Heart left ventricle (tissue), 16 donors: ENCODE measurements at regions not wholly inside any gene's neighbourhood (a gene's known extent, or its start where the extent isn't known, plus 50 kb on each side); places are given as distances from the start of the nearest gene placed in this dataset.

Experiments used
- ATAC-seq, 4 donors: fragments of 200-7000 bp; cut with Tn5 transposase; one replicate each; pipeline ENCODE4 v1.9.1; 2020 to 2022; ENCODE audit warnings: moderate library complexity in 4 of 4, mild to moderate bottlenecking in 3 of 4, moderate number of reproducible peaks in 1 of 4
- DNase-seq, 5 donors: peaks; one replicate each; pipeline ENCODE4 v3.0.0-alpha.2; 2020
- H3K27ac ChIP-seq, 12 donors: fragments of 200-600 bp; sonication (generic) in 4 of 12; one replicate each; pipeline versions ENCODE4 v1.5.0 to v1.8.0; 2016 to 2022; ENCODE audit warnings: mild to moderate bottlenecking in 2 of 12
- H3K27me3 ChIP-seq, 9 donors: fragments of 200-600 bp; sonication (generic) in 2 of 9; one replicate each; pipeline versions ENCODE4 v1.5.1 to v1.8.0; 2016 to 2022; ENCODE audit warnings: mild to moderate bottlenecking in 3 of 9
- H3K36me3 ChIP-seq, 9 donors: fragments of 200-600 bp; sonication (generic) in 2 of 9; one replicate each; pipeline versions ENCODE4 v1.5.0 to v1.8.0; 2018 to 2022; ENCODE audit warnings: mild to moderate bottlenecking in 2 of 9
- H3K4me1 ChIP-seq, 12 donors: fragments of 200-600 bp; sonication (generic) in 4 of 12; one replicate each; pipeline versions ENCODE4 v1.5.0 to v1.8.0; 2016 to 2022; ENCODE audit warnings: mild to moderate bottlenecking in 3 of 12
- H3K4me3 ChIP-seq, 12 donors: fragments of 200-600 bp; sonication (generic) in 4 of 12; one replicate each; pipeline versions ENCODE4 v1.5.0 to v1.8.0; 2017 to 2022; ENCODE audit warnings: mild to moderate bottlenecking in 9 of 12, moderate library complexity in 4 of 12
- H3K9me3 ChIP-seq, 12 donors: fragments of 200-600 bp; sonication (generic) in 4 of 12; one replicate each; pipeline versions ENCODE4 v1.5.0 to v1.8.0; 2016 to 2022; ENCODE audit warnings: mild to moderate bottlenecking in 1 of 12
- CTCF ChIP-seq, 12 donors: fragments of 200-600 bp; sonication (generic) in 4 of 12; IDR thresholded peaks; one replicate each; pipeline versions ENCODE4 v1.5.0 to v1.8.0; 2018 to 2022; ENCODE audit warnings: antibody characterized with exemption in 12 of 12, mild to moderate bottlenecking in 5 of 12
- POLR2A ChIP-seq, 2 donors: fragments of 450-650 bp; IDR thresholded peaks; one replicate each; pipeline ENCODE4 v1.6.1; 2017; ENCODE audit warnings: antibody characterized with exemption in 2 of 2, mild to moderate bottlenecking in 2 of 2, moderate library complexity in 2 of 2
- WGBS, 4 donors: extraction: QIAGEN DNeasy Blood & Tissue Kit in 2 of 4; methylation state at CpG; one replicate each; pipeline versions ENCODE4 v1.1.5 to v1.1.7; 2013 to 2018; 5-methylcytosine and 5-hydroxymethylcytosine counted together
- intact Hi-C, 10 donors: fragments of 100-400 bp; cut with DNase I; formaldehyde crosslinking; loops; one replicate each; pipeline versions ENCODE4 v1.11.1 to v1.14.2; 2022
- donor health status: ischemic (EF 13 %, LVEDD 7.1; RV severe dilation, severe dysfunction).
- donor health status: healthy with polysubstance abuse.
- donor health status: DM: no; HTN: yes; CAD: no.
- donor health status: DM: no; HTN: no; CAD: no.
- donor health status: ischemic (EF 25% LVEDD 6.9; RV normal size, moderate dysfunction).
- donor health status: ischemic (EF 25% LVEDD 5.7; RV mildly dilated, moderate dysfunction).
- donor health status: healthy.
- donor health status: DM: yes; HTN: yes; CAD: no.
- donor health status: ischemic (EF 35%, LVEDD 5.7; RV mildly dilated, moderate dysfunction).
- donor health status: nonischemic (EF 11% LVEDD 7.7; RV severe dilation, severe dysfunction).
- donor health status: DM: yes; HTN: yes; CAD: no.
- donor health status: PGD.
- donor health status: ischemic (EF 29% LVEDD 5.4; RV normal size, mild dysfunction).
- donor health status: nonischemic (EF 23%, LVEDD 6.1; RV moderate dilation, normal function).

DNA sequence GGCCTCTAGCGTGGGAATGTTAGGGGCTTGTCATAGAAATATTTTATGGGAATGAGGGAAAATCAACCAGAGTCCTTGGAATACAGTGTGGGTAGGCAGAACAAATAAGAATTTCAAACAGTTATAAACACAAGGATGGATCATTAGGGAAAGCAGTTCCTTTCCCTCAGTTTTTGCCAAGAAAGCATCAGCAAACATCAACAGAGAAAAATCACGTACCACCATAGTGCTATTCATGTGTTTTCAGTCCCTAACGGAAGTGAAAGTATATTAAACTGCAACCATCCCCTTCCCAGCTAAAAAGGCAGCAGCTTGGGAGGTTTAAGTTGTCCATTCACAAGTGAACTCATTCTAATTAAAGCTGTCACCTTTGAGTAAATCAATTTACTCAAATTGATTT is 334.4 kb upstream of the PCDH18 start:
- Histone ChIP-seq H3K4me1 (no peaks in the 10 kb centered on the region), H3K4me3 (no peak overlapping the region), H3K27ac (no peak overlapping the region), H3K36me3 (no peaks in the 10 kb centered on the region), H3K27me3 (no peaks in the 10 kb centered on the region), H3K9me3 (no peaks in the 10 kb centered on the region)
- intact Hi-C loops = loop anchor here in 2 of 10 donors (10.0 kb wide), 1 partner anchor 582 kb away; no protein-coding TSS in a partner anchor
- TF ChIP-seq CTCF (IDR thresholded peaks at IDR 0.05) (no peak), POLR2A (IDR thresholded peaks at IDR 0.05) (no peak)
- WGBS, 4 donors = 76 to 79% (median 77%) methylated on average over 3 of the region's 3 CpGs
- no peak for DNase-seq
- ATAC-seq = no peak

- no peak overlapping the region for H3K4me3 ChIP-seq
- H3K27me3 ChIP-seq = no peaks in the 10 kb centered on the region
- TF ChIP-seq CTCF (IDR thresholded peaks at IDR 0.05) = peak in 11 of 12 donors; percentile 26 to 67 (median 45)
- no peak for TF ChIP-seq POLR2A (IDR thresholded peaks at IDR 0.05)
- no peaks in the 10 kb centered on the region for H3K4me1 ChIP-seq
- no peaks in the 10 kb centered on the region for H3K9me3 ChIP-seq
- ATAC-seq = no peak
- no peaks in the 10 kb centered on the region for H3K36me3 ChIP-seq
- no peak for DNase-seq
- intact Hi-C loops = loop anchor here in 9 of 10 donors (5.0 to 10.0 kb wide), 3 partner anchors 577 to 739 kb away; no protein-coding TSS in a partner anchor
- no peak overlapping the region for H3K27ac ChIP-seq
Observed at GRCh38 chr4:137861682-137862081, 329.4 kb upstream of the PCDH18 start.

GRCh38 chr4:137853424-137853823 is 321.1 kb upstream of the PCDH18 start:
- intact Hi-C loops = no loop called here
- H3K9me3 ChIP-seq = peaks cover 0 to 23% (median 9%) of the 10 kb centered on the region in 12 donors

GRCh38 chr4:137852326-137852725 is 320.0 kb upstream of the PCDH18 start:
- no peak overlapping the region for H3K4me3 ChIP-seq
- TF ChIP-seq CTCF (IDR thresholded peaks at IDR 0.05) (no peak), POLR2A (IDR thresholded peaks at IDR 0.05) (no peak)
- H3K27ac ChIP-seq = no peak overlapping the region
- H3K27me3 ChIP-seq = no peaks in the 10 kb centered on the region
- H3K36me3 ChIP-seq = no peaks in the 10 kb centered on the region
- ATAC-seq (no peak), DNase-seq (no peak)
- WGBS, 4 donors = 85 to 95% (median 91%) methylated on average over 2 of the region's 2 CpGs
- H3K9me3 ChIP-seq = peaks cover 0 to 23% (median 9%) of the 10 kb centered on the region in 12 donors
- intact Hi-C loops = no loop called here
- H3K4me1 ChIP-seq = no peaks in the 10 kb centered on the region

More at GRCh38 chr4:137853424-137853823, 321.1 kb upstream of the PCDH18 start:
- Histone ChIP-seq H3K4me3 (no peak overlapping the region), H3K27ac (no peak overlapping the region), H3K36me3 (no peaks in the 10 kb centered on the region), H3K27me3 (no peaks in the 10 kb centered on the region), H3K4me1 (no peaks in the 10 kb centered on the region)
- DNase-seq (no peak), ATAC-seq (no peak)
- WGBS, 4 donors = 92 to 96% (median 94%) methylated on average over 17 to 29 of the region's 29 CpGs
- TF ChIP-seq POLR2A (IDR thresholded peaks at IDR 0.05) (no peak), CTCF (IDR thresholded peaks at IDR 0.05) (no peak)
